ENCODE measurements at regions not wholly inside any gene's neighbourhood (a gene's known extent, or its start where the extent isn't known, plus 50 kb on each side); places are given as distances from the start of the nearest gene placed in this dataset.

- Histone ChIP-seq H3K4me1 (replicated peaks; ENCODE audit: insufficient read depth) (no peaks in the 10 kb centered on the region), H3K9me2 (ENCODE audit: insufficient read depth) (no peaks in the 10 kb centered on the region), H3K27ac (no peak overlapping the region), H3K4me2 (no peak overlapping the region), H3K9me3 (ENCODE audit: insufficient read depth, low read depth) (no peaks in the 10 kb centered on the region), H3K4me3 (no peak overlapping the region), H2AFZ (no peak overlapping the region), H4K20me1 (ENCODE audit: insufficient read depth) (no peaks in the 10 kb centered on the region), H3K36me3 (ENCODE audit: low read depth) (no peaks in the 10 kb centered on the region), H3F3A (ENCODE audit: insufficient read depth, low read depth) (no peaks in the 10 kb centered on the region), H3K27me3 (ENCODE audit: insufficient read depth, low read depth) (peaks cover 70% of the 10 kb centered on the region), H3K79me2 (ENCODE audit: low read depth) (no peaks in the 10 kb centered on the region)
- DNase-seq = no peak
- ChIA-PET CTCF (no interaction called here), POLR2A (ENCODE audit: unreplicated experiment) (no interaction called here)
- no TSS peak for BruUV-seq (replicated peaks)
- TF ChIP-seq EZH2 (IDR thresholded peaks at IDR 0.05; ENCODE audit: low read depth) (no peak), CTCF (conservative IDR thresholded peaks at IDR 0.05) (no peak)
- intact Hi-C loops (cut with micrococcal nuclease; ENCODE audit: unreplicated experiment) = no loop called here
Measured at GRCh38 chr11:134758342-134758931, 346.4 kb upstream of the B3GAT1 start.

- H3K9me2 ChIP-seq (ENCODE audit: insufficient read depth) = no peaks in the 10 kb centered on the region
- no peaks in the 10 kb centered on the region for H3K79me2 ChIP-seq (ENCODE audit: low read depth)
- H3K27me3 ChIP-seq (ENCODE audit: insufficient read depth, low read depth) = peaks cover 70% of the 10 kb centered on the region
- no peak for TF ChIP-seq EZH2 (IDR thresholded peaks at IDR 0.05; ENCODE audit: low read depth)
- TF ChIP-seq CTCF (conservative IDR thresholded peaks at IDR 0.05) = no peak
- no peak for DNase-seq
- no peaks in the 10 kb centered on the region for H3K9me3 ChIP-seq (ENCODE audit: insufficient read depth, low read depth)
- no peaks in the 10 kb centered on the region for H3K4me1 ChIP-seq (replicated peaks; ENCODE audit: insufficient read depth)
- H3K27ac ChIP-seq = no peak overlapping the region
- POLR2A ChIA-PET (ENCODE audit: unreplicated experiment) = no interaction called here
- H4K20me1 ChIP-seq (ENCODE audit: insufficient read depth) = no peaks in the 10 kb centered on the region
- H3K4me3 ChIP-seq = no peak overlapping the region
- CTCF ChIA-PET = no interaction called here
- BruUV-seq (replicated peaks) = no TSS peak
- H3K4me2 ChIP-seq = no peak overlapping the region
- no peak overlapping the region for H2AFZ ChIP-seq
- intact Hi-C loops (cut with micrococcal nuclease; ENCODE audit: unreplicated experiment) = no loop called here
- no peaks in the 10 kb centered on the region for H3F3A ChIP-seq (ENCODE audit: insufficient read depth, low read depth)
- H3K36me3 ChIP-seq (ENCODE audit: low read depth) = no peaks in the 10 kb centered on the region
Measured at GRCh38 chr11:134757633-134758032, 345.6 kb upstream of the B3GAT1 start.

GRCh38 chr11:134756811-134757540, 344.9 kb upstream of the B3GAT1 start:
- Histone ChIP-seq H3K27me3 (ENCODE audit: insufficient read depth, low read depth) (peaks cover 70% of the 10 kb centered on the region), H3K4me3 (no peak overlapping the region), H3K79me2 (ENCODE audit: low read depth) (no peaks in the 10 kb centered on the region), H3K4me1 (replicated peaks; ENCODE audit: insufficient read depth) (no peaks in the 10 kb centered on the region), H3K9me2 (ENCODE audit: insufficient read depth) (no peaks in the 10 kb centered on the region), H3K36me3 (ENCODE audit: low read depth) (no peaks in the 10 kb centered on the region), H3K4me2 (no peak overlapping the region), H4K20me1 (ENCODE audit: insufficient read depth) (no peaks in the 10 kb centered on the region), H3K9me3 (ENCODE audit: insufficient read depth, low read depth) (no peaks in the 10 kb centered on the region), H3F3A (ENCODE audit: insufficient read depth, low read depth) (no peaks in the 10 kb centered on the region), H2AFZ (no peak overlapping the region), H3K27ac (no peak overlapping the region)
- intact Hi-C loops (cut with micrococcal nuclease; ENCODE audit: unreplicated experiment) = no loop called here
- ChIA-PET CTCF (no interaction called here), POLR2A (ENCODE audit: unreplicated experiment) (no interaction called here)
- no peak for DNase-seq
- no TSS peak for BruUV-seq (replicated peaks)
- TF ChIP-seq EZH2 (IDR thresholded peaks at IDR 0.05; ENCODE audit: low read depth) (no peak), CTCF (conservative IDR thresholded peaks at IDR 0.05) (no peak)
